ENCODE measurements at regions not wholly inside any gene's neighbourhood (a gene's known extent, or its start where the extent isn't known, plus 50 kb on each side); places are given as distances from the start of the nearest gene placed in this dataset.

DNA sequence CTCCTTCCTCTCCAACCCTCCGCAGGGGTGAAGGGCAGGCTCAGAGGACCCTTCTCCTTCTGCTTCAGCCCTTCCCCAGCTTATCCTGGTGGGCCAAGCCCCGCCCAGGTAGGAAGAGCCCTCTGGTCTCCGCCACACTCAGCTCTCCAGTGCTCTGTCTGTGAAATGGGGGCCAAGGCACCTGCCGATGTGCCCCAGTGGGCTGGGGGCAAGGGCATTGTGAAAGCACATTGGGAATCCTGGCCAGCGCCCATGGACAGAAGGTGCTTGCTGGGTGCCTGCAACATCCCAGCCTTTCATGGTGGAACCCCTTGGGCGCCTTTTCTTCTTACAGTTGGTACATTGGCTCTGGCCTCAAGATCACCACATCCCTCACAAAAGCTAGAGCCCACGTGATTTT, 150.8 kb downstream of the INHBB start:
- H3K4me1 ChIP-seq, result peaks cover 4% of the 10 kb centered on the region
- no peak overlapping the region for H3K4me3 ChIP-seq
- no peaks in the 10 kb centered on the region for H3K27me3 ChIP-seq (ENCODE audit: low read depth)
- no peak for DNase-seq
- H3K36me3 ChIP-seq, result no peaks in the 10 kb centered on the region
- H3K27ac ChIP-seq (replicated peaks), result no peak overlapping the region
- H3K9me3 ChIP-seq (replicated peaks), result no peaks in the 10 kb centered on the region
- intact Hi-C loops (cut with micrococcal nuclease), result no loop called here
- TF ChIP-seq, protein P1, sequence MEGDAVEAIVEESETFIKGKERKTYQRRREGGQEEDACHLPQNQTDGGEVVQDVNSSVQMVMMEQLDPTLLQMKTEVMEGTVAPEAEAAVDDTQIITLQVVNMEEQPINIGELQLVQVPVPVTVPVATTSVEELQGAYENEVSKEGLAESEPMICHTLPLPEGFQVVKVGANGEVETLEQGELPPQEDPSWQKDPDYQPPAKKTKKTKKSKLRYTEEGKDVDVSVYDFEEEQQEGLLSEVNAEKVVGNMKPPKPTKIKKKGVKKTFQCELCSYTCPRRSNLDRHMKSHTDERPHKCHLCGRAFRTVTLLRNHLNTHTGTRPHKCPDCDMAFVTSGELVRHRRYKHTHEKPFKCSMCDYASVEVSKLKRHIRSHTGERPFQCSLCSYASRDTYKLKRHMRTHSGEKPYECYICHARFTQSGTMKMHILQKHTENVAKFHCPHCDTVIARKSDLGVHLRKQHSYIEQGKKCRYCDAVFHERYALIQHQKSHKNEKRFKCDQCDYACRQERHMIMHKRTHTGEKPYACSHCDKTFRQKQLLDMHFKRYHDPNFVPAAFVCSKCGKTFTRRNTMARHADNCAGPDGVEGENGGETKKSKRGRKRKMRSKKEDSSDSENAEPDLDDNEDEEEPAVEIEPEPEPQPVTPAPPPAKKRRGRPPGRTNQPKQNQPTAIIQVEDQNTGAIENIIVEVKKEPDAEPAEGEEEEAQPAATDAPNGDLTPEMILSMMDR (IDR thresholded peaks at IDR 0.05; ENCODE audit: borderline replicate concordance), result no peak

DNA sequence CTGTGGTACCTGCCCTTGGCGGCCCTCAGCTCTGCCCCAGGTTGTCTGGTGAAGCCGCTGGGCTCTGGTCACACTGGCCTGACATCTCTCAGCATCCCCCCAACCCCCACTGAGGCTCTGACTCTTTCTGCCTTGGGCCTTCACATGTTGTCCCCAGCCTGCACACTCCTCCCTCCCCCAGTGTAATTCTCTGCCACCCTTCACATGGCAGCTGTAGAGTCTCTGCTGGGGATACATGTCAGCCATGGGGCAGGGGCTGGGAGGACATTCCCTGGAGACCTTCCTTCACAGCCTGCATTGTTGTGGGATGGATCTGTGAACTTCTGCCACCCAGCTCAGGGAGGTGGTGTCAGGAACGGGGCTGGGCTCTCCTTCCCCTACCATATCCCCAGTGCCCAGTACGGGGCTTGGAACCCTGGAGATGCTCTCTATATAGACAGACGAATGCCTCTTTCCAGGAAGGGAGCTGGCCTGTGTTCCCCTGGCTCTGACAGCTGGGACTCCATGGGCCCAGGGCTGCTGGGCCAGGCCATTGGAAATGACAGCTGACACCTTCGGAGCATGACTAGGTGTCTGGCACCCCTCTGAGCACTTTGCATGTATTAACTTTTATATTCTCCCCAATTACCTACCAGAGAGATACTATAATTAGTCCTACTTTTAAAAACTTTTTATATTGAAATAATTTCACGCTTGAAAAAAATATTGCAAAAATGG, 151.5 kb downstream of the INHBB start:
- Histone ChIP-seq H3K4me3 (no peak overlapping the region), H3K27me3 (ENCODE audit: low read depth) (no peaks in the 10 kb centered on the region), H3K27ac (replicated peaks) (no peak overlapping the region), H3K4me1 (peaks cover 4% of the 10 kb centered on the region), H3K36me3 (no peaks in the 10 kb centered on the region), H3K9me3 (replicated peaks) (no peaks in the 10 kb centered on the region)
- intact Hi-C loops (cut with micrococcal nuclease), result no loop called here
- TF ChIP-seq, protein P1 (IDR thresholded peaks at IDR 0.05; ENCODE audit: borderline replicate concordance), result no peak
- DNase-seq, result no peak

DNA sequence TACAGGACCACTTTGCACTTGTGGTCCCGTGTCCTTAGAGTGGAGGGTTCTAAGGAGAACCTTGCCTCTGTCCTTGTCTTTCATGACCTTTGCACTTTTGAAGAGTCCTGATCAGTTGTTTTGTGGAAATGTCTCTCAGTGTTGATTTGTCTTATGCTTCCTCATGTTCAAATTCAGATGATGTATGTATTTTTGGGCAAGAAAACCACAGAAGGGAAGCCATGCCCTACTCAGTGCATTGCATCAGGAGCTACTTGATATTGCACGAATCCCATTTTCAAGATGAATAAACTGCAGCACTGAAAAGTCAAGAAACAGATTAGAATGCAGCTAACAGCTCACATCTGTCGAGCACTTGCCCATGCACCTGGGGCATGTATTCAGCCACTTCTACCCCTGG, 152.2 kb downstream of the INHBB start:
- H3K4me3 ChIP-seq, result no peak overlapping the region
- H3K36me3 ChIP-seq, result no peaks in the 10 kb centered on the region
- DNase-seq, result no peak
- H3K4me1 ChIP-seq, result peaks cover 5% of the 10 kb centered on the region
- H3K27ac ChIP-seq (replicated peaks), result no peak overlapping the region
- no peaks in the 10 kb centered on the region for H3K9me3 ChIP-seq (replicated peaks)
- no peaks in the 10 kb centered on the region for H3K27me3 ChIP-seq (ENCODE audit: low read depth)
- TF ChIP-seq, protein P1 (IDR thresholded peaks at IDR 0.05; ENCODE audit: borderline replicate concordance), result no peak
- intact Hi-C loops (cut with micrococcal nuclease), result no loop called here

DNA sequence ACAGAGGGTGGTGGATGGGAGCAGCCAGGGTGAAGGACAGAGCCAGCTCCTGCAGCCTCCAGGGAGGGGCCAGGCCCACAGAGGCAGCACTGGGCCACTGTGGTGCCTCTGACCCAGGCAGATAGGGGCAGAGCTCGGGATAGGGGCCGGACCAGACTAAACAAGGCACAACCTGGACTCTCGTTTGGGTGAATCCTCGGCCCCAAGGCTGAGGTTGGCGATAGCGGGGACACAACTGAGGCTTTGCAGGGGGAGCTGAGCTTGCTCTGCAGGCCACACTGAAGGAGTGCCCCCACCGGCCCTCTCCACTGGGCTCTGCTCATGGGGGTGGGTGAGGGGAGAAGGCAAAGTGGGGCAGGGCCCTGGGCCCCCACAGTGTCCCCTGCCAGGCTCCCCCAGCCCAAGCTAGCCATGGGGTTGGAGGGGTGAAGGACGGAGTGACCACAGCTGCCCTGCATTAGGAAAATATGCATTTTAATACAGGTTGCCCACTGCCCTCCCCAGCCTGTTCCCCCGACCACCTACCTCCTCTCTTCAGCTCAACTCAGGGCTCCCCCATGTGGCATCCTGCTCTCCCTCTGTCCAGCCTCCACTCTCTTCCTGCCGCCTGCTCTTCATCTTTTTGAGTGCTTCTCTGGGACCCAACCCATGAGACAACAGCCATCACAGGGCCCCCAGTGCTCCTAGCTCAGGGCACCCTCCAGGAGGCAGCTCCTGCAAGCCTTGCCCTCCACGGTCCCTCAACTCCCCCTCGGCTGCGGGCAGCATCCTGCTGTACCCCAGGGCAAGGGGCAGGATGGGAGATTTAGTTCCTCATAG, 152.8 kb downstream of the INHBB start:
- Histone ChIP-seq H3K4me3 (no peak overlapping the region), H3K27ac (replicated peaks) (no peak overlapping the region), H3K4me1 (peaks cover 12% of the 10 kb centered on the region), H3K36me3 (no peaks in the 10 kb centered on the region), H3K27me3 (ENCODE audit: low read depth) (no peaks in the 10 kb centered on the region), H3K9me3 (replicated peaks) (no peaks in the 10 kb centered on the region)
- no peak for DNase-seq
- intact Hi-C loops (cut with micrococcal nuclease), result no loop called here
- TF ChIP-seq, protein P1 (IDR thresholded peaks at IDR 0.05; ENCODE audit: borderline replicate concordance), result no peak

DNA sequence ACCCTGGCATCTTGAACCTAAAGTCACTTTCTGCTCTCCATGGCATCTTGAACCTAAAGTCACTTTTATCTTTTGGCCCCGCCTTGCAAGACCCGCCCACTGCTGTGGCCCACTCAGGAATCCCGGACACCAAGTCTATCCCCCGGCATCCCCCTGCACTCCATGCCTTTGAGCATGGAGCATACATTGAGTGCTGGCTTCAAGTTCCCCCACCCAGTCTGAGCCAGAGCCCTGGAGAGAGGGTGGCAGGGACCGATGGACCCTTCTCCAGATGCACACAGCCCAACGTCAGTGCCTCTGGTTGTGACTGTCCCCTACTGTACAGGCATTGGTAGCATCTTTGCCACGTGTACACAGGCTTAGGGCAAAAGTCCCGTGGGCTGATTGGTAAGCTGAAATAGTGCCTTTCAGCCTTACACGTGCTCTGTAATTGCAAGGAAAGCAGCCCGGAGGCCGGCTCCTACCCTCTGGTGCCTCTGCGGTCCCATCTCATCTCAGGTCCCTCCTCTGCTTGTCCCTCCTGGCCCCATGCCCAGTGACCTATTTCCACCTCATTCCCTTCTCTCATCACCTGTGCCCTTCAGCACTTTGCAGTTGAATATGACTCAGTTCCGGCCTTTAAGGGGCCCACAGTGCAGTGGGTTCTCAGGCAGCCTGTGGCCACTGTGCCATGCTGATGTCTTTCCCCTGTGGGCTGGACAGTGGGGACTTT, 154.0 kb downstream of the INHBB start:
- H3K4me3 ChIP-seq, result no peak overlapping the region
- no peaks in the 10 kb centered on the region for H3K9me3 ChIP-seq (replicated peaks)
- TF ChIP-seq, protein P1 (IDR thresholded peaks at IDR 0.05; ENCODE audit: borderline replicate concordance), result no peak
- DNase-seq, result no peak
- intact Hi-C loops (cut with micrococcal nuclease), result no loop called here
- H3K36me3 ChIP-seq, result no peaks in the 10 kb centered on the region
- no peak overlapping the region for H3K27ac ChIP-seq (replicated peaks)
- H3K27me3 ChIP-seq (ENCODE audit: low read depth), result no peaks in the 10 kb centered on the region
- peaks cover 20% of the 10 kb centered on the region for H3K4me1 ChIP-seq

Data from left ventricle myocardium inferior (tissue), 1 donor.